ENCODE measurements at regions not wholly inside any gene's neighbourhood (a gene's known extent, or its start where the extent isn't known, plus 50 kb on each side); places are given as distances from the start of the nearest gene placed in this dataset.
A peak's percentile ranks its signal among the peaks of the same experiment; 100 is the strongest.

GRCh38 chr16:48054881-48055601 lies 100.8 kb downstream of the ABCC12 start (continued):
- no peak for TF ChIP-seq E2F5 (CRISPR knock-in tag; conservative IDR thresholded peaks at IDR 0.05)
- TF ChIP-seq ZNF577 (CRISPR knock-in tag; IDR thresholded peaks at IDR 0.05; ENCODE audit: borderline replicate concordance, low read depth) = no peak
- TF ChIP-seq ZNF546 (CRISPR knock-in tag; conservative IDR thresholded peaks at IDR 0.05) = no peak
- peak; percentile 33; the same call in 1 of the 2 replicates for TF ChIP-seq KDM5B (CRISPR knock-in tag; IDR thresholded peaks at IDR 0.05; ENCODE audit: borderline replicate concordance)
- no peak for TF ChIP-seq LBX2 (CRISPR knock-in tag; IDR thresholded peaks at IDR 0.05; ENCODE audit: borderline replicate concordance)
- no peak for TF ChIP-seq ZSCAN30 (CRISPR knock-in tag; IDR thresholded peaks at IDR 0.05)
- no peak for TF ChIP-seq SMAD9 (CRISPR knock-in tag; IDR thresholded peaks at IDR 0.05)
- 0 out of 4 replicates have a peak, but pooled peaks of 1 of the 2 experiments have one; percentile 35 for TF ChIP-seq HMGXB4 (CRISPR knock-in tag; IDR thresholded peaks at IDR 0.05; ENCODE audit: borderline replicate concordance in 1 of 2, low read depth in 1 of 2)
- TF ChIP-seq ZNF44 (CRISPR knock-in tag; IDR thresholded peaks at IDR 0.05) = no peak
- TF ChIP-seq CREBL2 (CRISPR knock-in tag; IDR thresholded peaks at IDR 0.05; ENCODE audit: borderline replicate concordance) = no peak
- TF ChIP-seq HINFP (CRISPR knock-in tag; IDR thresholded peaks at IDR 0.05; ENCODE audit: low read depth) = no peak
- TF ChIP-seq CHD4 (IDR thresholded peaks at IDR 0.05; ENCODE audit: borderline replicate concordance, low read length) = no peak
- no peak for TF ChIP-seq GATAD2A (CRISPR knock-in tag; IDR thresholded peaks at IDR 0.05)
- no peak for TF ChIP-seq MYNN (CRISPR knock-in tag; IDR thresholded peaks at IDR 0.05; ENCODE audit: low read depth)
- TF ChIP-seq HNRNPK (IDR thresholded peaks at IDR 0.05; ENCODE audit: low read depth, low read length, poor library complexity, severe bottlenecking) = no peak
- TF ChIP-seq ZNF512 (CRISPR knock-in tag; IDR thresholded peaks at IDR 0.05) = no peak
- TF ChIP-seq ZC3H4 (CRISPR knock-in tag; IDR thresholded peaks at IDR 0.05; ENCODE audit: borderline replicate concordance) = no peak
- no peak for TF ChIP-seq DDIT3 (CRISPR knock-in tag; IDR thresholded peaks at IDR 0.05)
- no peak for TF ChIP-seq GABPB1 (CRISPR knock-in tag; IDR thresholded peaks at IDR 0.05)
- no peak for TF ChIP-seq ZNF513 (CRISPR knock-in tag; conservative IDR thresholded peaks at IDR 0.05)
- TF ChIP-seq KLF6 (CRISPR knock-in tag; IDR thresholded peaks at IDR 0.05) = no peak
